ENCODE measurements at regions not wholly inside any gene's neighbourhood (a gene's known extent, or its start where the extent isn't known, plus 50 kb on each side); places are given as distances from the start of the nearest gene placed in this dataset.

DNA sequence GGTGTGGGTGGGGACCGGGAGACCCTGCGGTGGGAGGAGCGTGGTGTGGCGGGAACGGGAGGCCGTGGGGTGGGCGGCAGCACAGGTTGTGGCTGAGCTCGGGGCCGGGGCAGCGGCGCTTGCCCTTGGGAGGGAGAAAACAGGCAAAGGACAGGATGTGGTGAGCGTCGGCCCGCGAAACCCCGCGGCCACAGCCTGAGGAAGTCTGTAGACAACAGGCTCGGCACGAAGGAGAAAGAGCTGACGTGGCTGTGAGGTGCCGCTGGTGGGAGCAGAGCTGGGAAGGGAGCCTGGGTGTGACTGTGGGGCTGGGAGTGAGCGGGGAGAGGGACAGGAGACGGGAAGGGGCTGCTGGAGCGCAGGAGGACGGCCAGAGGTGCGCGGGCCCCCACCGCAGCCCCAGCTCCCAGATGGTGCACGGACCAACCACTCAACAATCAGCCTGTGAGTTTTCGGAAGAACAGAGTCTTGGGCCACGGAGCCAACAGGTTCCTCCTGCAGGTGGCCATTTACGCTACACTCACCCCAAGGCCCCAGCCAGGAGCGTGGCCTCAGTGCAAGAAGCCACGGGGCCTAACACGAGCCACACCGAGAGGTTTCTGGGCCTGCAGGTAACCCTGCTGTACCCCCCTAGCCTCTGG lies 202.8 kb downstream of the DLL1 start:
- TF ChIP-seq SUZ12 (IDR thresholded peaks at IDR 0.05; ENCODE audit: extremely low read depth, insufficient read depth, insufficient read length) (no peak), YY1 (IDR thresholded peaks at IDR 0.05; ENCODE audit: insufficient read depth, insufficient read length) (no peak)

All from NT2/D1 (cell line).